ENCODE measurements at regions not wholly inside any gene's neighbourhood (a gene's known extent, or its start where the extent isn't known, plus 50 kb on each side); places are given as distances from the start of the nearest gene placed in this dataset.

DNA sequence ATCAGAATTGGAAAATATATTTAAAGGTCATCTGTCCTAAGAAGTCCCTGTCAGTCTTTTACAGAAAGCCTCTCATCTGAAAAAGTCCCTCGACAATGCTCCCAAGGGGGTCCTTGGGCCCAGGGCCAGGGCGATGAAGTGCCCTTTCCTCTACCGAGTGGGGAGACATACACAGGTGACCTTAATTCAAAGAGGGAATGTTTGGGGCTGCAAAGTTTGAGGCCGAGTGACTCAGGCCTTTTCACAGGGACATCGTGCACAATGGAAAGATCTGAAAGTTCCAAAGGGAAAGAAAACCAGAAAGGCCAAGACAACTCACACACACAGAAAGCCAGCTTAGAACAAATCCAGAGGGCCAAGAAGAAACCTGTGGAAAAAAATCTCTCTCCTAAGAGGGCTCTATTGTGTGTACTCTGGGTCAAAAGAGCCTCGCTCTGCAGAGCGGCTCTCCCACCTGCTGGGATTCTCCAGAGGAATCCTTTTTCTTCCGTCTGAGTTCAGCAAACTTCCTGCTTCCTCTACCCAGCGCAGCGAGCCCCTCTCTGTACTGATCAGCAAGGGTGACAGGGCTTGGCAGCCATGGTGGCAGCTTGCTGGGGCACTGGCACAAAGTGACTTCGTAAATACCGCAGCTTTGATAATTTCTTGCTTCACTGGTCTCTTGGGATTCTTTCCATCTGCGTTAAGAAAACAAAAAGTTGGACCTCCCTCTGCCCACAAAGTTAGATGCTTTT is 259.1 kb downstream of the OPA1 start:
- DNase-seq: peak; percentile 42

DNA sequence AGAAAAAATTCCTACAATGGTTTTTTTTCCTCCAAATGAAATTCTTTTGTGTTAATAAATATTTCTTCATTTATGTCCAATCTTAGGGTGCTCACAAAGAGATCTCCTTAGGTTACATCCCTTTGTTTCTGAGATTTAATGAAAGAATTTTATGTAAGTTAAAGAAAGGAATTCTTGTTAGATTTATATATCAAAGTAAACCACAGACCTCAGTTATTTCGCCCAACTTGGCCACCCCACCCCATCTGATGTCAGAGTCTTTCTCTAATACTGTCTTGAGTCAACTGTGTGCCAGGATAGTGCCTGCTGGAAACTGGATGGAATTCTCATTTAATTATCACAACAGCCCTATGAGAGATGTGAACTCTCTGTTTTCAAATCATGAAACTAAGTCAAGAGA is 259.9 kb downstream of the OPA1 start:
- DNase-seq: no peak

DNA sequence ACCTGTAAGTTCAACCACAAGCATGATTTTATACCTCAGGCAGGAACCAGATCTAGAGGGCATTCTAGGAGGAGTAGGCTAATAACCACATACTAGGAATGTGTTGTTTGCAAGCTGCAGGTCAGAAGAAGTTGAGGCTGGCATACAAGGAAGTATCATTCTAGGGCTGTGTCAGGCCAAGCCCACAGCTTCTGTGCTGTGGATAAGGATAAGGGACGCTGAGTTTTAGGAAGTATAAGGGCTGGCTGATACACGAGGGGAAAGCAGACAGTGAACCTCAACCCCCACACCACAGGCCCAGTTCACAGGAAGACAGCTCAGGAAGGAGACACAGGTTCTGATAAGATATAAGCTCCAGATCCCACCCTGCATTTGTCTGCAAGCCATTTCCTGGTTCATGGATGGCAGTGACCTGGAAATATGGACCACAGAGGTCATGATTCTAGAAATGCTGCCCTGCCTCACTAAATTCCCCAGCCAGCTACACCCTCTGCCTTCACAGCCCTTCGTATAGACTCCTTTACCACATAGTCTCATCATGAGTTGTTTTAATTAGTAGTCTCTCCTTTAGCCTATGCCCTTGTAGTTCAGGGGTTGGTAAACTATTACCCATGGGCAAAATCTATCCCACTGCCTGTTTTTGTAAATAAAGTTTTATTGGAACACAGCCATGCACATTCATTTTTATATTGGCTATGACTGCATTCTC is 260.7 kb downstream of the OPA1 start:
- no peak for DNase-seq

DNA sequence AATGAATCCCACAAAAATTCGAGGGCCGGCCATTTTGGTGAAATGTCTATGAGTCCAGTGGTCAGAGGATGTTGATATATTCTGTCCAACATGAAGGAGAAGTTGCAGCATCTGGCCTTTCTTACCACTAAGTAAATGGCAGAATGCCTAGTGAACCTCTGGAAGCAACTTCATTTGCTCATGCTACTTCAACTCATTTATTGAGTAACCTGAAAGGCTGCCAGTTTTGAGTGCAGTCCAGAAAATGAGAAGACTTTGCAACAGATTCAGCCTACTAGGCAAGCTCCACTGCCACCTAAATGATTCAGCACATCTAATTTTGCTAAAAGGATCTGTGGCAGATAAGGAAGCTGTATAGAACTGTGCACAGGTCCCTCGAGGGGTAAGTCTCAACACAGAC is 265.0 kb downstream of the OPA1 start:
- DNase-seq: no peak

DNA sequence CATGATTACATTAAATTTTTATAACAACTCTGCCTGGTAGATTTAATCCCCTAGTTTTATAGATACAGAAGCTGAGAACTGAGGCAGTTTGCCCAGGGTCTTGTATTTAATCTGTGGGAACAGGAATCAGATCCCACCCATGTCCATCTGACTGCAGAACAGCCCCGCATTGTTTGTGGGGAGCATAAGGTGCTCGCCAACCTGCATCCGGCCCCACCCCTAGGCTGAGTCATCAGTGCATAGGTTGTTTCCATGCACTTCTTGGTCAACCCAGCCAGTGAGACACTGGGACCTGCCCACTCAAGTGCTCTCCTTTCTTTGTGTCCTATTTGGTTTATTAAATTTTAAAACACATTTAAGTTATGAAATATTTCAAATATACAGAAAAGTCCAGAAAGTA is 266.2 kb downstream of the OPA1 start:
- no peak for DNase-seq

DNA sequence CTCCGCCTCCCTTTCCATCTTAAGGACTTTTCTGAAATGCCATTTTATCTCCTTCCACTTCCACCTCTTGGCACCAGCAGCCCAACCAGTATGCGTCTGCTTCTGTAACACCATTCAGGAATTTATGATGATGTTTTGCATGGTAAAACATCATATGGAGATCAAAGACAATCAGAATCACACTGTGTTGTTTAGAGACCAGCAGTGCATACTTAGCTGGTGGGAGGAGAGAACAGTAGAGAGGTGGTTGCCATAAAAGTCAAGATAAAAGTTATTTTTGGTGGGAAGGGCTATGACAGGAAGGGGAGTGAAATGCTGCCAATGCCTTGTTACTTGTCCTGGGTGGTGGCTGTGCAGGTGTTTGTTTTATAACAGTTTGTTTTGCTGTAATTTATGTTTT is 268.0 kb downstream of the OPA1 start:
- no peak for DNase-seq

DNA sequence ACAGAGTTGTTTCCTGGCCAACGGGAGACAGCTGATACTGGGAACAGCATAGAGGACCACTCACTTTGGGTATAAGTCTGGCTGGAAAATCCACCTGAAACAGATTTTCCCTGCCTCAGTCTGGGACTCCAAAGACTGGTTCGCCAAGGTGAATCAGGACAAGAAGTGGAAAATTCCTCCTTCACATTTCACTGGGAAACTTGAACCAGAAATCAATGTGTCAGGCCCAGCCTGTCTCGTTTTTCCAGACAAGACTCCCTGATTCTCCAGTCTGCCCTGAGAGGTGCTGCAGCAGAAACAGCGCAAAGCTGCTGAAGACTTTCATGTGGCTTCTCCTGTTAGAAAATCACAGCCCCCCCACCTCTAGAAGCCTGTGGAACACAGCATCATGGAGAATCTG is 269.8 kb downstream of the OPA1 start:
- DNase-seq: no peak

DNA sequence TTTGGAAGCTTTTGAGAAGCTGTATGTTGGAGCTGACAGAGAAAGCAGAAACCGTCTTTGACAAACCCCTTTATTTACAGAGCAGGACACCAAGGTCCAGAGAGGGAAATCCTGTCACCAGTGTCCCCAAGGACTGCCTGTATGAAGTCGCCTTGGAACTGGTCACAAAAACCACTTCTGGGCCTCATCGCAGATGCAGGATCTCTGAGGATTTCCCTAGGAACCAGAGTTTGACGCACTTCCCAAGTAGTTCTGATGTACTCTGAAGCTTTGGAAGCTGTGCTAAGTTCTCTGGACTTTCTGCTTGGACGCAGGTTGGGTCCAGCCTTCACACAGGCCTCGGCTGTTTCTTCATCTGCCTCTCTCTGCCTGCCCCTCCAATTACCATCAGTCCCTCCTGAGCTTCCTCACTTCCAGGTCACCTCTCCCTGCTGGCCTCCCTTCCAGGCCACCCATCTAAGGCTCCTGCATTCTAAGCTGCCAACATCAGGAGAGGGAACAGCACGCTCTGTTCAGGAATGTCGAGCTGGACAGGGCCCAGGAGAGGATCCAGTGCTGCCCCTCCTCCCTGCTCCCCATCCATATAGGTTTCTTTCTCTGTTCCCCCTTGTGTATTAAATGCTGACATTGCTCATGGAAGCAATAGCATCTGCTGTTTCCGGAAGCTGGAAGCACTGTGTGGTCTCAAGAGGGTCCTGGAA is 270.8 kb downstream of the OPA1 start:
- DNase-seq: peak; percentile 19

DNA sequence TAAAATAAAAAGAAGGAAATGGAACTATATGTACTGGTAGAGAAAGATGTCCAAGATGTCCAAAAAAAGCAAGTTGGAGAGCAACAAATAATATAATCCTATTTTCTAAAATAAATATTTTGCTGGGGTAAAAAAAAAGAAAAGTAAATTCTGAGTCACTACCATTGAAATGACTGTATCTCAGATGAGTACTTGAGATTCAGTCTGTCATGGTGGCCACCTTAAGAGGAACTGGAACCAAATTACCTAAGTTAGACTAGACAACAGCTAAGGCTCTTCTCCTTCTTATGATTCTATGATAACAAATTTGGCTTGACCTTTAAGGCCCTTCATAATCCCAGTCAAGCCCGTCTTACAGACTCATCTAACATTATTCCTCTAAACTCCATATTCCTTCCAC is 270.6 kb upstream of the HES1 start:
- DNase-seq: no peak

DNA sequence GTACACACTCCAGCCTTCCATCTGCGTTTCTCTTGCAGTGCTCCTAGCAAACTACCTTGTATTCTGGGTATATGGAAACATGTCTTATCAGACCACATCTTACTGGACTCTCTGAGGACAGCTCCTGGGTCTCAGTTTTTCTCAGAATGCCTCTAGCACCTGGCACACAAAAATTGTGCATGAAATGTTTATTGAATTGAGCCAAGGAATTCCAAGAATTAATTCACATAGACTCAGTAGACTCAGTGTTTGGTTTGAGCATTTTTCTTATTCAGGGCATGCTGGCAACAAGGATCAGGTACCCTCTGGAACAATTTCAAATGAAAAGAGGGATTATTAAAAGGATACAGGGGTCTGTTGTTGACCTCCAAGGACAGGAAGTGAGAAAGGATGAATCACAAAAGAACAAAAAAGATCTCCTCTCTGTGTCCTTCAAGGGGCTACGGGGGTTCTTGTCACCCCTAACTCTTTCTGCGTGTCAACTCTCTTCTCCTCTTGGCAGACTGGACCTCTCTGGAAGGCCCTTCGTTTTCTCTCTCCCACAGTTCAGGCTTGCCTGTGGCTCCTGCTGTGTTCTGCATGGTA is 270.0 kb upstream of the HES1 start:
- no peak for DNase-seq

DNA sequence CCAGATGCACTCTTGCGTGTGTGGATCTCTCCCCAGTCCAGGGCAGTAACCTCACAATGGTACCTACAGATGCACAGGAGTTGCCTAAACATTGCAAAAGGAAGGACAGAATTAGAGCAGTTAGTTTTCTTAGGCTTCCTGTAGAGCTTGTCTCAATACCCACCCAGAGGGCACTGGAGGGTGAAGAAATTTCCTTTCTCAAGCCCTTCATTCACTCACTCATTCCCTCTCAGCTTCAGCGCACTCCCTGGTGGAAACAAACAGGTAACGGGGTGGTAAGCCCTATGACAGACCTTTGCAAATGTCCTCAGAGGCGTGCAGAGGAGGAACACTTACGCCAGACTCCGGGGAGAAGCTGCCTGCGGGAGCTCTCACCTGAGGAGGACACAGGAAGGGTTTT is 267.4 kb upstream of the HES1 start:
- no peak for DNase-seq

DNA sequence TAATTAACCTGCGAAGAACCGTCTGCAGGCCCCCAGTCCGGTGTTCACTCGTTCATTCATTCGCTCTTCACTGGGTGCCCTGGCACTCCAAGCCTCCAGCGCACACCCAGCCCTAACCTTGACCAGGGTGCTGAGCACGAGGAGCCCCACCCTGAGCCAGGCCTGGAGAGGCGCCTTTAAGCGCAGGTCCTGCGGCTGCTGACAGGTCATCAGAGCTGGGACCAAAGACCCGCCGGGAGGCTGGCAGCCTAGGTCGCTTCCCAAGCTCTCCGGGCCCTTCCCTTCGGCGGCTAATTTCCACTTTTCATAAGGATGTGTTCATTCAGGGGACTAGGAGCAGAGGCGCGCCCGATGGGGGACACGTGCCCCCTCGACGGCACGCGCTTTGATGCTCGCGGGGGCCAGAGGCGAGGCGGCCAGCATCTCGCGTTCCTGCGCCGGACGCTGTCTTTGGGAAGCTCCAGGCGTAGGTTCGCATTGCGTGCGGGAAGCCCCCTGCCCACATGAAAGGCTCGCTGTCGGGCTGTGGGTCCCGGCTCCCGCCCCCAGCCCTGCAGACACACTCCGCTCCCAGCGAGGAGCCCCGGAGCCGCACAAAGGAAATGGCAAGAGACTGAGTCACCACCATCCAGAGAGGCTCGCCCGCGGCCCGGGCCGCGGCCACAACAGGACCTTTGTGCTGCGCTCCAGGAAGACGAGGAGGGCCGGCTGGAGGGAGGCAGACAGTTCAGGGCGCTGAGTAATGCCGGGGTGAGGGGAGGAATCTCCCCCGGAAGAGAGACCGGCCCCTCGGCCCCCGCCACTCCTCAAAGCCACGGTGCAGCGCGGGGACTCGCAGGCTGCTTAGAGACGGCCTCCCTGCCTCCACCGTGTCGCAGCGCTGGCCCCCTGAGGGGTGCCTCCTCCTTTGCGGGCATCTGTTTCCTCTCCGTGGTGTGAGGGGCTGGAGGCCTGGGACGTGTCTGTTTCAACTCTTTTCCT is 266.4 kb upstream of the HES1 start:
- peak; percentile 90 for DNase-seq

DNA sequence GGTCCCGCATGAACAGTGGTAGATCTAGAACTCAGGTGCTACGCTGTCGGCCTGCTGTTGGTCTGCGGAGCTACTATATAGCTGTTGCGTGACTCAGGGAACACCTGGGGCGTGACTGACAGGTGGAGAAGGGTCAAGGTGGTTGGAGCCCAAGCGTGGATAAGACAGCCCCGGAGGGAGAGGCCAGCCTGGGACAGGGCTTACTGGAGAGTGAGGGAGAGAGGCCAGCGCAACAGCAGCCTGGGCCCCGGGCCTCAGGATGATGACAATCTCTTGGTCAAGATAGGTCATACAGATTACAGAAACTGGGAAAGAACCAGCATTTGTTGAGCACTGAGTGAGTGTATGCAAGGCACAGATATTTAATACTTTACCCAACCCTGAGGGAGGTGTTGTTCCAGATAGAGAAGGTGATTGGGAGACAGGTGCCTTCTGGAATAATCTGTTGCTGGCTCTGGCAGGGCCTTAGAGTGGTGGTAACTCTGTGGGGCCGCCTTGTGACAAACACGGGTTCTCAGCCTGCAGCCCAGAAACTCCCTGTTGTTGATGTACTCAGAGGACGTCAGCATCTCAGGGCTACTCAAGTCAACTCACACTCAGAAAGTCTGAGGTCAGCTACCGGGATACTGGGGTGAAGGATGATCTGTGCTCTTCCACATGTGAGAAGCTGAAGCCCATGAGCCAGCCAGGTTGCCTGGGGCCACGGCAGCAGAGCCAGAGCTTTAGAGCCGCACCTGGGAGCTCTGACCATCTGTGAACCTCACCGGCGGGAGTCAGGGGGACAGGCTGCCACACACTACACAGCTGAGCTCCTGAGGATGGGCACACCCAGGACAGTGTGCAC is 265.4 kb upstream of the HES1 start:
- DNase-seq: no peak

DNA sequence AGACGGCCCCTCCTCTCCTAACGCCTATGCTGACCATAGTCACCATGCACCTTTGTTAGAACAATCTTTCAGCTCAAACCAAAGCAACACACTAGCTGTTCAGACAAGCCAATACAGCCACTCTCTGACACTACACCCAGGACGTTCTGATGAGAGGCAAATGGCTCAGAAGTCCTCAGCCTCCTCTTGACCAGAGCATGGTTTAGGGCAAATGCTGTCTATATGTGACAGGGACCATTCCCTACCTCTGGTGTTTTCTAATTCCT is 264.8 kb upstream of the HES1 start:
- DNase-seq: no peak

DNA sequence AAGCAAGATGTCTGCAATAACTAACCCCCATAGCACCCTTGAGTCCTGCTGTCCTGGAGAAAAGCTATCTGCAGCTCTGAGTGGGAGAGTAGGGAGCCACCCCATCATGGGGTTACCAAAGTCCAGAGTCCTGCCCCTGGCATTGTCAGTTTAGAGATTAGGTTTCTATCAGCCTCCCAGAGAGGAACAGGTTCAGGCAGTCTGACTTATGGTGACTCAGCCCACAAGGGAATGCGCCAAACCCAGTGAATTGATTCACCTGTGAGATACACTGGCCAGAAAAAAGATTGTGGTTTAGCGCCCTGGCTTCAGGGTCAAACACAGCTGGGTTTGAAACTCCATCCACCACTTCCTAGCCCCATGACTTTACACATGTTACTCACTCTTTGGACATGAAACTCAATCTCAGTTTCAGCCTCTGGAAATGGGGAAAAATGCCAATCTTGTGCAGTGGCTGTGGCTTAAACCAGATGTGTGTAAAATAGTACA is 263.6 kb upstream of the HES1 start:
- DNase-seq: peak; percentile 56

DNA sequence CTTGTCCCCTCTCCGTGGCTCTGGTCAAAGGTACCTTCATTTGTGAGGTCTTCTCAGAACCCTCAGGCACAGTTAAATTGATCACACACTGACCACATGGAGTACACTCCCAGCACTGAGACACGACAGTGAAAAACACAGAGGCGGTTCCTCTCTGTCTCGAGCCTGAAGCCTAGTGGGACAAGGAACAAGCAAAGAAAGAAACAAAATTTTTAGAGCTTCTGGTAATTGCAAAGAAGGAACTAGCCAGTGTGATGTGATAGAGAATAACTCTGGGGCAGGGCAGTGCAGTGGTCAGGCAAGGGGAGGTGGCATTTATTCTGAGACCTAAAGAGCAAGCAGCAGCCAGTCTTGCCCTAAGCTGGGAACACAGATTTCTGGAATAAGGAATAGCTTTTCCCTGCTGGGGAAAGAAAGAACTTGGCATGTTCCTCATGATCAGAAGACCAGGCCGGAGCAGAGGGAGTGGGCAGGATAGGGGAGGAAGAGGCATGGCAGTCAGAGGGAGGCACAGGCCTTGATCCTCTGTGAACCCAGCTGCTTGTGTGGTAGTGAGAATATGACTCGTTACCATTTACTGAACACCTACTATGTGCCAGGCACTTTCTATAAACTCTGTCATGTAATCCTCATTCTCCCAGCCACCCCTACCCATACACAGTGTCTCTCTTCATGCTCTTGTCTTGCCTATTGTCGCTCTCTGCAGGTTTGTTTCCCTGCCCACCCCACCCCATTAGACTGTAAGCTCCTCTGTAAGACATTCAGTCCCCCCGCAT is 262.3 kb upstream of the HES1 start:
- no peak for DNase-seq

DNA sequence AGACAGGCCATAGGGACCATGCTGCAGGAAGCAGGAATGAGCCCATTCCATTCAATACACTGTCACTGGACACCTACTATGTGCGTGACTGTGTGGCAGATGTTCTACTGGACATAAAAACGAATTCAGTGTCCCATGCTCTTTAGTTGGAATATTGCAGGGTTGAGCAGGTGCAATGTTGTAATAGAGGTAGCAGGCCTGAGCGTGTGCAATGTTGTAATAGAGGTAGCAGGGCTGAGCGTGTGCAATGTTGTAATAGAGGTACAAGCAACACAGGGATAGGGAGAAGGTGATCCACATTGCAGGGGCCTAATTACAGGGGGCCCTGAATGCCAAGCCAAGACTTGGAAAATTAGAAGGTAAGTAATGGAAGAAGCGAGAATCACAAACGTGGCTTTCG is 261.4 kb upstream of the HES1 start:
- no peak for DNase-seq

DNA sequence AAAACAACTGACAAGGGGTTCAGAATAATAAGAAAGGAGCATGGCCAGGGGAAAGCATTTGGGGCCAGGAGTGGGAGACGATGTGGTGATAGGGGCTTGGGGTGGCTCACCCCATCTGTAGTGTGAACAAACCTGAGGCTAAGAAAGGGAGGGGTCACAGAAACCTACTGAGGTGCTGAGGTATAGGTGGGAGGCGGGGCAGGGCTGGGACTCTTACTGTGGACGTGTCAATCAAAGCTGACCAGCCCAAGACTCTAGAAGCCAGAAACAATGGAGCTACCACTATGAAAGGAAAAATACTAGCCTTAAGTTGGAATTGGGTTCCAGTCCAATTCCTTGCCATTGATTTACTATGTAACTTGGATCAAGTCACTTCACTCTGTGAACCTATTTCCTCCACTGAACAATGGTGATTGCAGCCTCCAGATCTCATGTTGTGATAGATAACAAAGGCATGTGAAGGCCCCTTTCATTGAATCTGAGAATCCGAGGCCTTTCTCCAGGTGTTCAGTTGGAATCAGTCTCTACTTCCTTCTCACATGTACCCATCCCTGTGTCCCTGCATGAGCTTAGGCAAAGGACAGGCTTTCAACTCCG is 260.9 kb upstream of the HES1 start:
- DNase-seq: no peak

DNA sequence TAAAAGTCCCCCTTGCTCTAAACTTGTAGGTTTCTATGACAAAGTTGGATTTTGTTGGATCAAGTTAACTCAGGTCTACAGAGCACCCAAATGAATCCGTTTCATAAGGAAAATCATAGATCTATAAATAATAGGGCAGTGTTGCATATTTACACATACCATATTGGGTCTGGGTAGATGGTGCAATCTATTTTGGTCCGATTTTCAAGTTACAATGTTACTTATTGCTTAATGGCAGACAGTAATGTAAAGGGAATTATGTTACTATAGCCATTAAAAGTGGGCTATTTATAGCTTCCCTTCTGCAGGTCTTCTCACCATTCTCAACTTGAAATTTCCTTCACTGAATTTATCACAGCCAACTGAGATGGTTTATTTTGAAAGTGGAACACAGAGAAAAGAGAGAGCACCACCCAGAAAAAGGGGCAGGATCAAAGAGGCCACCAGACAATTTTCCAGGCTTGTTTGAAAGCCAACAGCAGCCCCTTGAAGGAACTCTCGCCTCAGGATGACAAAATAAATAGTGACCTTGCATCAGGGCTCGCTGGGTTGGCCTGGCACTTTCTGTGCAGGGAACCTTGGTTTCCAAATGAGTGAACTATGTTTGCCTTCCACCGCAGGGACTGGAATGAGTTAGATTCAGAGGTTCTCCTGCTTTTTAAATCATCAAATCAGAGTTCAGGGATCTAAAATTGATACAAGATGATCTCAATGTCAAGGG is 260.2 kb upstream of the HES1 start:
- DNase-seq: no peak
